Trophoblast cell (in vitro differentiated cells and primary cell): ENCODE measurements at regions not wholly inside any gene's neighbourhood (a gene's known extent, or its start where the extent isn't known, plus 50 kb on each side); places are given as distances from the start of the nearest gene placed in this dataset.

Source experiments
- DNase-seq, 2 donors: peaks; one replicate each; pipeline ENCODE4 v3.0.0-alpha.2; 2016
- H2AFZ ChIP-seq: 2 replicates; pipeline ENCODE4 v1.6.1; 2013; ENCODE audit warnings: low read length, moderate library complexity, mild to moderate bottlenecking; ENCODE audit not compliant: insufficient read depth, poor library complexity
- H2AK5ac ChIP-seq: 2 replicates; pipeline ENCODE4 v1.6.1; 2013; ENCODE audit warnings: mild to moderate bottlenecking, low read length
- H2BK120ac ChIP-seq: 2 replicates; pipeline ENCODE4 v1.6.1; 2013; ENCODE audit warnings: low read length, mild to moderate bottlenecking, moderate library complexity; ENCODE audit not compliant: insufficient read depth, poor library complexity
- H2BK12ac ChIP-seq: 2 replicates; pipeline ENCODE4 v1.6.1; 2013; ENCODE audit warnings: mild to moderate bottlenecking, low read length, moderate library complexity
- H2BK5ac ChIP-seq: 2 replicates; pipeline ENCODE4 v1.6.1; 2013; ENCODE audit warnings: low read length, low read depth, moderate library complexity, mild to moderate bottlenecking; ENCODE audit not compliant: poor library complexity
- H3K14ac ChIP-seq: 2 replicates; pipeline ENCODE4 v1.6.1; 2013; ENCODE audit warnings: mild to moderate bottlenecking, low read length
- H3K18ac ChIP-seq: 2 replicates; pipeline ENCODE4 v1.6.1; 2013; ENCODE audit warnings: mild to moderate bottlenecking, low read length
- H3K23ac ChIP-seq: 2 replicates; pipeline ENCODE4 v1.6.1; 2013; ENCODE audit warnings: low read length
- H3K27ac ChIP-seq: 2 replicates; pipeline ENCODE4 v1.5.1; 2013; ENCODE audit warnings: low read depth, mild to moderate bottlenecking, inconsistent platforms, low read length, moderate library complexity
- H3K27me3 ChIP-seq: 2 replicates; pipeline ENCODE4 v1.6.1; 2013; ENCODE audit warnings: inconsistent platforms, mild to moderate bottlenecking, low read length, moderate library complexity; ENCODE audit not compliant: insufficient read depth
- H3K36me3 ChIP-seq, 2 experiments: 1 replicate in 1 of 2; 2 replicates in 1 of 2; pipeline ENCODE4 v1.6.1; 2013; ENCODE audit warnings: low read length in 2 of 2, mild to moderate bottlenecking in 2 of 2, moderate library complexity in 1 of 2; ENCODE audit not compliant: insufficient read depth in 2 of 2, control insufficient read depth in 1 of 2
- H3K4ac ChIP-seq: 2 replicates; pipeline ENCODE4 v1.6.1; 2013; ENCODE audit warnings: low read depth, mild to moderate bottlenecking, low read length, moderate library complexity
- H3K4me1 ChIP-seq, 2 experiments: 1 replicate in 1 of 2; 2 replicates in 1 of 2; pipeline ENCODE4 v1.6.1; 2013; ENCODE audit warnings: low read length in 2 of 2, mild to moderate bottlenecking in 2 of 2, moderate library complexity in 1 of 2; ENCODE audit not compliant: insufficient read depth in 2 of 2, control insufficient read depth in 1 of 2
- H3K4me2 ChIP-seq: 2 replicates; pipeline ENCODE4 v1.6.1; 2013; ENCODE audit warnings: inconsistent platforms, mild to moderate bottlenecking, low read length, moderate library complexity
- H3K4me3 ChIP-seq: 2 replicates; pipeline ENCODE4 v1.5.1; 2013; ENCODE audit warnings: mild to moderate bottlenecking, low read depth, low read length, inconsistent platforms
- H3K79me1 ChIP-seq: one replicate; pipeline ENCODE4 v1.6.1; 2013; ENCODE audit warnings: low read length
- H3K79me2 ChIP-seq: 2 replicates; pipeline ENCODE4 v1.6.1; 2013; ENCODE audit warnings: low read length, mild to moderate bottlenecking; ENCODE audit not compliant: control insufficient read depth, insufficient read depth, poor library complexity
- H3K9ac ChIP-seq: 2 replicates; pipeline ENCODE4 v1.6.1; 2013; ENCODE audit warnings: mild to moderate bottlenecking, low read length
- H3K9me3 ChIP-seq: 2 replicates; pipeline ENCODE4 v1.6.1; 2013; ENCODE audit warnings: low read depth, mild to moderate bottlenecking, control low read depth, inconsistent platforms, low read length; ENCODE audit not compliant: insufficient read depth
- H4K12ac ChIP-seq: 2 replicates; pipeline ENCODE4 v1.6.1; 2013; ENCODE audit warnings: low read depth, mild to moderate bottlenecking, low read length, moderate library complexity
- H4K8ac ChIP-seq: 2 replicates; pipeline ENCODE4 v1.6.1; 2013; ENCODE audit warnings: low read depth, mild to moderate bottlenecking, low read length, moderate library complexity
- H4K91ac ChIP-seq: one replicate; pipeline ENCODE4 v1.6.1; 2013; ENCODE audit warnings: low read depth, mild to moderate bottlenecking, low read length, moderate library complexity
- WGBS: extraction: QIAGEN DNeasy Blood & Tissue Kit; methylation state at CpG from one replicate; pipeline ENCODE4 v1.1.7; 2013; ENCODE audit warnings: missing lambda C conversion rate; ENCODE audit not compliant: insufficient read length, insufficient coverage; ENCODE audit errors: extremely low coverage; 5-methylcytosine and 5-hydroxymethylcytosine counted together

GRCh38 chr5:158289967-158290366 lies 431.0 kb upstream of the CLINT1 start:
- Histone ChIP-seq H4K12ac (no peak overlapping the region), H2BK120ac (no peak overlapping the region), H3K79me2 (no peaks in the 10 kb centered on the region), H3K18ac (no peak overlapping the region), H3K79me1 (no peaks in the 10 kb centered on the region), H3K9ac (no peak overlapping the region), H3K14ac (no peak overlapping the region), H3K4me2 (no peak overlapping the region), H3K4me1 (no peaks in the 10 kb centered on the region), H2AK5ac (no peak overlapping the region), H3K4ac (no peak overlapping the region), H3K4me3 (no peak overlapping the region), H3K36me3 (no peaks in the 10 kb centered on the region), H3K23ac (no peak overlapping the region), H2BK5ac (no peak overlapping the region), H3K27ac (no peak overlapping the region), H3K9me3 (no peaks in the 10 kb centered on the region), H4K8ac (no peak overlapping the region), H2BK12ac (no peak overlapping the region), H2AFZ (no peak overlapping the region), H3K27me3 (no peaks in the 10 kb centered on the region), H4K91ac (no peak overlapping the region)
- WGBS, result no CpG with 5 or more reads among the region's 1 CpG
- DNase-seq, result no peak

- H3K18ac ChIP-seq, result no peak overlapping the region
- H2AFZ ChIP-seq, result no peak overlapping the region
- H4K12ac ChIP-seq, result no peak overlapping the region
- H2BK5ac ChIP-seq, result no peak overlapping the region
- H3K79me1 ChIP-seq, result no peaks in the 10 kb centered on the region
- no peak overlapping the region for H3K23ac ChIP-seq
- H2BK120ac ChIP-seq, result no peak overlapping the region
- H3K4me1 ChIP-seq, result no peaks in the 10 kb centered on the region
- no peak overlapping the region for H2BK12ac ChIP-seq
- no peaks in the 10 kb centered on the region for H3K36me3 ChIP-seq
- H3K27me3 ChIP-seq, result no peaks in the 10 kb centered on the region
- no peak overlapping the region for H4K91ac ChIP-seq
- H3K14ac ChIP-seq, result no peak overlapping the region
- no CpG with 5 or more reads among the region's 1 CpG for WGBS
- H3K9me3 ChIP-seq, result no peaks in the 10 kb centered on the region
- H3K4ac ChIP-seq, result no peak overlapping the region
- H3K79me2 ChIP-seq, result no peaks in the 10 kb centered on the region
- H2AK5ac ChIP-seq, result no peak overlapping the region
- H3K4me2 ChIP-seq, result no peak overlapping the region
- no peak for DNase-seq
- no peak overlapping the region for H4K8ac ChIP-seq
- no peak overlapping the region for H3K4me3 ChIP-seq
- H3K9ac ChIP-seq, result no peak overlapping the region
- no peak overlapping the region for H3K27ac ChIP-seq
Observed at GRCh38 chr5:158288272-158288657, 429.3 kb upstream of the CLINT1 start.

GRCh38 chr5:158287643-158288271 lies 428.8 kb upstream of the CLINT1 start:
- H3K27ac ChIP-seq, result no peak overlapping the region
- no peaks in the 10 kb centered on the region for H3K36me3 ChIP-seq
- H2BK12ac ChIP-seq, result no peak overlapping the region
- H3K9me3 ChIP-seq, result no peaks in the 10 kb centered on the region
- no peaks in the 10 kb centered on the region for H3K79me1 ChIP-seq
- no peak overlapping the region for H2BK5ac ChIP-seq
- H4K91ac ChIP-seq, result no peak overlapping the region
- no peak overlapping the region for H2AFZ ChIP-seq
- no peak for DNase-seq
- no peaks in the 10 kb centered on the region for H3K27me3 ChIP-seq
- no peak overlapping the region for H3K9ac ChIP-seq
- H3K4me3 ChIP-seq, result no peak overlapping the region
- WGBS, result no CpG with 5 or more reads among the region's 12 CpGs
- H4K12ac ChIP-seq, result no peak overlapping the region
- H3K4ac ChIP-seq, result no peak overlapping the region
- no peak overlapping the region for H3K18ac ChIP-seq
- H2AK5ac ChIP-seq, result no peak overlapping the region
- no peak overlapping the region for H2BK120ac ChIP-seq
- H3K4me2 ChIP-seq, result no peak overlapping the region
- no peaks in the 10 kb centered on the region for H3K4me1 ChIP-seq
- no peak overlapping the region for H3K23ac ChIP-seq
- H3K14ac ChIP-seq, result no peak overlapping the region
- no peaks in the 10 kb centered on the region for H3K79me2 ChIP-seq
- H4K8ac ChIP-seq, result no peak overlapping the region

- H2AFZ ChIP-seq, result no peak overlapping the region
- H3K14ac ChIP-seq, result no peak overlapping the region
Observed at GRCh38 chr5:158286827-158287226, 427.9 kb upstream of the CLINT1 start.

More at GRCh38 chr5:158286827-158287226, 427.9 kb upstream of the CLINT1 start:
- H3K4me1 ChIP-seq, result no peaks in the 10 kb centered on the region
- no CpG with 5 or more reads among the region's 1 CpG for WGBS
- no peaks in the 10 kb centered on the region for H3K79me1 ChIP-seq
- no peaks in the 10 kb centered on the region for H3K27me3 ChIP-seq
- no peaks in the 10 kb centered on the region for H3K9me3 ChIP-seq
- H2BK120ac ChIP-seq, result no peak overlapping the region
- no peak overlapping the region for H2AK5ac ChIP-seq
- H2BK5ac ChIP-seq, result no peak overlapping the region
- no peak overlapping the region for H3K4me3 ChIP-seq
- H3K4me2 ChIP-seq, result no peak overlapping the region
- H4K8ac ChIP-seq, result no peak overlapping the region
- no peak overlapping the region for H4K91ac ChIP-seq
- H3K36me3 ChIP-seq, result no peaks in the 10 kb centered on the region
- H3K9ac ChIP-seq, result no peak overlapping the region
- H3K18ac ChIP-seq, result no peak overlapping the region
- H2BK12ac ChIP-seq, result no peak overlapping the region
- no peak overlapping the region for H4K12ac ChIP-seq
- no peak overlapping the region for H3K27ac ChIP-seq
- no peak overlapping the region for H3K4ac ChIP-seq
- H3K23ac ChIP-seq, result no peak overlapping the region
- DNase-seq, result no peak
- H3K79me2 ChIP-seq, result no peaks in the 10 kb centered on the region
